DND-41 (cell line): ENCODE measurements at regions not wholly inside any gene's neighbourhood (a gene's known extent, or its start where the extent isn't known, plus 50 kb on each side); places are given as distances from the start of the nearest gene placed in this dataset.

ENCODE experiments used
- ATAC-seq: fragments of 200-7000 bp; cut with Tn5 transposase; 3 replicates; pipeline ENCODE4 v1.9.1; 2021; ENCODE audit warnings: low read depth; ENCODE audit not compliant: insufficient read depth
- DNase-seq: peaks from one replicate; pipeline ENCODE4 v3.0.0-alpha.2; 2020
- H2AFZ ChIP-seq: 2 replicates; pipeline ENCODE4 v1.6.0; 2012; ENCODE audit warnings: low read depth, low read length
- H3K27ac ChIP-seq: 2 replicates; pipeline ENCODE4 v1.5.1; 2012; ENCODE audit warnings: low read length, inconsistent platforms
- H3K27me3 ChIP-seq: fragments of 200-600 bp; sonication (generic); 2 replicates; pipeline ENCODE4 v1.6.0; 2012; ENCODE audit warnings: low read length, mild to moderate bottlenecking, inconsistent platforms; ENCODE audit not compliant: insufficient read depth, poor library complexity
- H3K36me3 ChIP-seq: 2 replicates; pipeline ENCODE4 v1.5.1; 2012; ENCODE audit warnings: low read length, inconsistent platforms; ENCODE audit not compliant: insufficient read depth
- H3K4me1 ChIP-seq: 2 replicates; pipeline ENCODE4 v1.5.1; 2012; ENCODE audit warnings: mild to moderate bottlenecking, low read length; ENCODE audit not compliant: insufficient read depth
- H3K4me2 ChIP-seq: 2 replicates; pipeline ENCODE4 v1.6.0; 2012; ENCODE audit warnings: mild to moderate bottlenecking, moderate library complexity, low read length, inconsistent platforms; ENCODE audit not compliant: insufficient read depth
- H3K4me3 ChIP-seq, 2 experiments: fragments of 200-600 bp in 1 of 2; shearing (Covaris generic) in 1 of 2; 2 replicates each; pipeline ENCODE4 v1.5.1; 2012 to 2016; ENCODE audit warnings: inconsistent platforms in 2 of 2, low read length in 2 of 2, mild to moderate bottlenecking in 2 of 2, low read depth in 1 of 2, moderate library complexity in 1 of 2
- H3K79me2 ChIP-seq: 2 replicates; pipeline ENCODE4 v1.6.0; 2012; ENCODE audit warnings: low read length, inconsistent platforms; ENCODE audit not compliant: insufficient read depth
- H3K9ac ChIP-seq: 2 replicates; pipeline ENCODE4 v1.6.0; 2012; ENCODE audit warnings: low read depth, mild to moderate bottlenecking, inconsistent platforms, low read length, moderate library complexity
- H3K9me3 ChIP-seq: 2 replicates; pipeline ENCODE4 v1.5.1; 2012; ENCODE audit warnings: low read length, moderate library complexity, mild to moderate bottlenecking, inconsistent platforms; ENCODE audit not compliant: insufficient read depth, severe bottlenecking
- H4K20me1 ChIP-seq: 2 replicates; pipeline ENCODE4 v1.6.0; 2012; ENCODE audit warnings: low read length; ENCODE audit not compliant: insufficient read depth
- CTCF ChIP-seq: IDR thresholded peaks from 2 replicates; pipeline ENCODE4 v1.5.1; 2012; ENCODE audit warnings: borderline replicate concordance, low read length, moderate library complexity, mild to moderate bottlenecking; ENCODE audit not compliant: poor library complexity, severe bottlenecking; ENCODE audit errors: extremely low read depth
- EZH2 ChIP-seq: IDR thresholded peaks from 3 replicates; pipeline ENCODE4 v1.6.1; 2012; ENCODE audit warnings: borderline replicate concordance, low read depth, mild to moderate bottlenecking, moderate library complexity, low read length, inconsistent platforms; ENCODE audit not compliant: severe bottlenecking

DNA sequence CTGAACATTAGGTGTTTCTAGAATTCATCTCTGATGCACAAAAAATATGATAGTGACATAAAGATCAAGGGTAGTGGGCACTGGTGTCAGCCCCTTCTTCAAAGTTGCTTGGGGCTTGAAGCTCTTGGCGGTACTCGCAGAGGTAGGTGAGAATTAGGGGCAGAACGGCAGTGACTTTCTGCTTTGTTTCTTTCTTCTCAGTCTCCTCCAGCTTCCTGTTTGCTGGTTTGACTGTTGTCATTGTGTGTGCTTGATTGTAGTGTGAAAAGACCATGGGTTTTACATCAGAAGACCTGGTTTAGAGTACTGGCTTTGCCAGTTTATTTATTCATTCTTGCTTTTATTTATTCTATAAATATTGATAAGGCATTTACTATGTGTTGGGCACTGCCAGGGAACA, 156.7 kb upstream of the PLET1 start:
- H4K20me1 ChIP-seq = no peaks in the 10 kb centered on the region
- TF ChIP-seq CTCF (no peak), EZH2 (no peak)
- H3K4me2 ChIP-seq = no peak overlapping the region
- no peaks in the 10 kb centered on the region for H3K36me3 ChIP-seq
- no peak overlapping the region for H3K27ac ChIP-seq
- no peak overlapping the region for H3K4me3 ChIP-seq
- H2AFZ ChIP-seq = no peak overlapping the region
- H3K79me2 ChIP-seq = no peaks in the 10 kb centered on the region
- ATAC-seq (peak; percentile 60), DNase-seq (no peak)
- H3K9me3 ChIP-seq = no peaks in the 10 kb centered on the region
- no peak overlapping the region for H3K9ac ChIP-seq
- no peaks in the 10 kb centered on the region for H3K4me1 ChIP-seq
- no peaks in the 10 kb centered on the region for H3K27me3 ChIP-seq

DNA sequence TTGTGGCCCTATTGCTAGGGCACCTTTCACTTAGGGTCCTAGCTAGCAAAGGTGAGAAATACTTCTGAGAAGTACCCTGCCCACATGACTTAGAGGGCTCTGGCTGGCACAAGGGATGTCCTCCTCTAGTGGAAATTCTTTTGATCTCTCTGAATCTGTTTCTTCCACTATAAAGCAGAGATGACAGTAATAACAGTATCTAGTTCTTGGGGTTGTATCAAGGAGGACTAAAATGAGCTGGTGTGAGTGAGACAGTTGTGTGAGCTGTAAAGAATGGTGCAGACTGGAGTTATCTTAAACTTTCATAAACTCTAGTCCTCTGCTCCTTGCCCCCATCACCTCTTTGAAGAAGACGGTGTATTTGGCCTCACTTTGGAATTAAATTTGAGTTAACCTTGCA, 157.8 kb upstream of the PLET1 start:
- H3K27me3 ChIP-seq = no peaks in the 10 kb centered on the region
- ATAC-seq (no peak), DNase-seq (no peak)
- no peak overlapping the region for H3K4me2 ChIP-seq
- no peaks in the 10 kb centered on the region for H3K36me3 ChIP-seq
- H3K4me3 ChIP-seq = no peak overlapping the region
- H3K9me3 ChIP-seq = no peaks in the 10 kb centered on the region
- no peaks in the 10 kb centered on the region for H3K4me1 ChIP-seq
- H4K20me1 ChIP-seq = no peaks in the 10 kb centered on the region
- H3K27ac ChIP-seq = no peak overlapping the region
- H2AFZ ChIP-seq = no peak overlapping the region
- no peak for TF ChIP-seq EZH2
- no peak for TF ChIP-seq CTCF
- no peak overlapping the region for H3K9ac ChIP-seq
- no peaks in the 10 kb centered on the region for H3K79me2 ChIP-seq

DNA sequence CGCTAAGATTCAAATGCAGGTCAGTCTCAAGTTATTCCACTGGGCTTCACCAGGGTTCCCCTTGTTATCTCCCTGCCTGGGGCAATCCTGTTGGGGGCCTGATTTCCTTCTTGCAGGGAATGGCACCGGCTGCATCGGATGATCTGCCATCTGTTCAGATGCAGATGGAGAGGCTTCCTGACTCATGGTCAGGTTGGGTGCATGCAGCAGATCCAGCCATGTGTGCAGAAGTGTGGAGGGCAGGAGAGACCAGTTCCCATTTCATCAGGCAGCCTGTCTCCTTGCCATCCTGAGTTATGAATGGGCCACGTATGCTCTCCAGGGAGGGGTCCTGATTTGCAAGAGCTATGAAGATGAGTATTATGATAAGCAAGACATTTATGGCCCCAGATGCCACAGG, 161.2 kb upstream of the PLET1 start:
- Histone ChIP-seq H3K9me3 (no peaks in the 10 kb centered on the region), H3K36me3 (no peaks in the 10 kb centered on the region), H4K20me1 (no peaks in the 10 kb centered on the region), H3K4me3 (no peak overlapping the region), H3K79me2 (no peaks in the 10 kb centered on the region), H3K9ac (no peak overlapping the region), H3K27me3 (no peaks in the 10 kb centered on the region), H3K4me2 (no peak overlapping the region), H3K27ac (no peak overlapping the region), H3K4me1 (no peaks in the 10 kb centered on the region), H2AFZ (no peak overlapping the region)
- ATAC-seq (no peak), DNase-seq (no peak)
- TF ChIP-seq CTCF (no peak), EZH2 (no peak)

DNA sequence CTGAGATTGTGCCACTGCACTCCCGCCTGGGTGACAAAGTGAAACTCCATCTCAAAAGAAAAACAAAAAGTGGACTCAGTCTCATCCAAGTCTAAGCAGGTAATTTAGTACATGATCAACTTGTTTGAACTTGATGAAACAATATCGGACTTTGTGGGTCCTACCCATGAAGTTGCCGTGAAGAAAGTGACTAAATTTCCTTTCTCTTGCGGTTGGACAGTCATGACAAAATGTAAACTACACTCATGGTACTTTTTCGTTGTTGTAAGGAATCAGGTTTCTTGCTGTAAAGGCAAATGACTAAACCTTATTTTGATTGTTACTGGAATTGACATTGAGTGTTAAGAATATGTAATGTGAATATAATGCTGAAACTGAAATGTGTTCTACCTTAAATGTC, 164.5 kb upstream of the PLET1 start:
- Histone ChIP-seq H3K27me3 (no peaks in the 10 kb centered on the region), H3K9me3 (no peaks in the 10 kb centered on the region), H3K4me1 (no peaks in the 10 kb centered on the region), H3K27ac (no peak overlapping the region), H3K4me2 (no peak overlapping the region), H3K9ac (no peak overlapping the region), H3K4me3 (no peak overlapping the region), H3K36me3 (no peaks in the 10 kb centered on the region), H3K79me2 (no peaks in the 10 kb centered on the region), H2AFZ (no peak overlapping the region), H4K20me1 (no peaks in the 10 kb centered on the region)
- ATAC-seq (no peak), DNase-seq (no peak)
- no peak for TF ChIP-seq EZH2
- no peak for TF ChIP-seq CTCF
